ENCODE measurements at regions not wholly inside any gene's neighbourhood (a gene's known extent, or its start where the extent isn't known, plus 50 kb on each side); places are given as distances from the start of the nearest gene placed in this dataset.

- TF ChIP-seq, protein P1, sequence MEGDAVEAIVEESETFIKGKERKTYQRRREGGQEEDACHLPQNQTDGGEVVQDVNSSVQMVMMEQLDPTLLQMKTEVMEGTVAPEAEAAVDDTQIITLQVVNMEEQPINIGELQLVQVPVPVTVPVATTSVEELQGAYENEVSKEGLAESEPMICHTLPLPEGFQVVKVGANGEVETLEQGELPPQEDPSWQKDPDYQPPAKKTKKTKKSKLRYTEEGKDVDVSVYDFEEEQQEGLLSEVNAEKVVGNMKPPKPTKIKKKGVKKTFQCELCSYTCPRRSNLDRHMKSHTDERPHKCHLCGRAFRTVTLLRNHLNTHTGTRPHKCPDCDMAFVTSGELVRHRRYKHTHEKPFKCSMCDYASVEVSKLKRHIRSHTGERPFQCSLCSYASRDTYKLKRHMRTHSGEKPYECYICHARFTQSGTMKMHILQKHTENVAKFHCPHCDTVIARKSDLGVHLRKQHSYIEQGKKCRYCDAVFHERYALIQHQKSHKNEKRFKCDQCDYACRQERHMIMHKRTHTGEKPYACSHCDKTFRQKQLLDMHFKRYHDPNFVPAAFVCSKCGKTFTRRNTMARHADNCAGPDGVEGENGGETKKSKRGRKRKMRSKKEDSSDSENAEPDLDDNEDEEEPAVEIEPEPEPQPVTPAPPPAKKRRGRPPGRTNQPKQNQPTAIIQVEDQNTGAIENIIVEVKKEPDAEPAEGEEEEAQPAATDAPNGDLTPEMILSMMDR (IDR thresholded peaks at IDR 0.05): no peak
- no peak for TF ChIP-seq POLR2A (IDR thresholded peaks at IDR 0.05)
These were observed 159.7 kb upstream of the AGAP1 start for GRCh38 chr2:235334179-235334578.

All from testis (tissue), 2 donors.